HCT116 (cell line): ENCODE measurements at regions not wholly inside any gene's neighbourhood (a gene's known extent, or its start where the extent isn't known, plus 50 kb on each side); places are given as distances from the start of the nearest gene placed in this dataset.

Source experiments
- ATAC-seq: fragments of 200-7000 bp; cut with Tn5 transposase; 2 replicates; pipeline ENCODE4 v1.9.1; 2020; ENCODE audit warnings: mild to moderate bottlenecking, moderate library complexity
- BruUV-seq: library from RNA; stranded (reverse); fragments of 400-500 nt; replicated peaks from 2 replicates; lab custom pipeline; 2021; lab: Mats Ljungman, UMichigan
- CTCF ChIA-PET: fragments of 300-600 bp; sonication (Branson Sonifier 250); formaldehyde crosslinking; loops from one replicate; lab custom pipeline; 2021; ENCODE audit warnings: antibody characterized with exemption; lab: Charles Lee
- POLR2A ChIA-PET: fragments of 300-600, 350-600 bp; sonication (Branson Sonifier 250); formaldehyde crosslinking; loops from one replicate; lab custom pipeline; 2021; ENCODE audit warnings: antibody characterized with exemption; lab: Charles Lee
- RAD21 ChIA-PET, 2 experiments: fragments of 300-600 bp; sonication (Branson Sonifier 250); formaldehyde crosslinking; loops; one replicate each; lab custom pipeline; 2023; ENCODE audit warnings: low total read pairs in 2 of 2; ENCODE audit not compliant: uncharacterized antibody in 2 of 2, unreplicated experiment in 2 of 2, low non-redundant PET in 1 of 2; lab: Charles Lee
- DNase-seq: peaks from one replicate; pipeline ENCODE4 v3.0.0-alpha.2; 2010; ENCODE audit warnings: low read depth, low spot score
- H2AFZ ChIP-seq: fragments of 200-600 bp; shearing (Covaris generic), sonication (generic); 2 replicates; pipeline ENCODE4 v1.6.1; 2017; ENCODE audit warnings: low read depth, mixed run types, mixed read lengths, antibody characterized with exemption, low read length; ENCODE audit not compliant: poor library complexity, severe bottlenecking
- H3K27ac ChIP-seq: 2 replicates; pipeline ENCODE4 v1.5.1; 2012; ENCODE audit warnings: low read depth, low read length
- H3K27me3 ChIP-seq: fragments of 200-600 bp; sonication (generic); 2 replicates; pipeline ENCODE4 v1.6.1; 2016; ENCODE audit warnings: mixed run types, low read length, mixed read lengths; ENCODE audit not compliant: insufficient read depth
- H3K36me3 ChIP-seq, 2 experiments: fragments of 200-500 bp in 1 of 2; fragments of 200-600 bp in 1 of 2; sonication (Bioruptor generic) in 1 of 2; sonication (generic) in 1 of 2; 2 replicates each; pipeline versions ENCODE4 v1.5.1 to v1.6.1; 2014 to 2016; ENCODE audit warnings: low read length in 2 of 2, inconsistent platforms in 1 of 2, mixed read lengths in 1 of 2, mixed run types in 1 of 2; ENCODE audit not compliant: insufficient read depth in 2 of 2, control insufficient read depth in 1 of 2
- H3K4me1 ChIP-seq, 2 experiments: fragments of 200-600 bp in 1 of 2; sonication (generic) in 1 of 2; 2 replicates each; pipeline versions ENCODE4 v1.5.1 to v1.6.1; 2012 to 2017; ENCODE audit warnings: low read length in 2 of 2, inconsistent platforms in 1 of 2, mild to moderate bottlenecking in 1 of 2, mixed read lengths in 1 of 2, mixed run types in 1 of 2, moderate library complexity in 1 of 2; ENCODE audit not compliant: insufficient read depth in 2 of 2, control insufficient read depth in 1 of 2
- H3K4me2 ChIP-seq: fragments of 200-600 bp; sonication (generic); 2 replicates; pipeline ENCODE4 v1.6.1; 2017; ENCODE audit warnings: mixed run types, low read length, mixed read lengths
- H3K4me3 ChIP-seq, 2 experiments: fragments of 200-600 bp in 1 of 2; sonication (generic) in 1 of 2; replicated peaks in 1 of 2; 2 replicates each; pipeline ENCODE4 v1.5.1; 2011 to 2016; ENCODE audit warnings: low read length in 2 of 2, control low read depth in 1 of 2, low read depth in 1 of 2, mild to moderate bottlenecking in 1 of 2, mixed read lengths in 1 of 2, mixed run types in 1 of 2
- H3K79me2 ChIP-seq: fragments of 200-600 bp; sonication (generic); 2 replicates; pipeline ENCODE4 v1.6.1; 2017; ENCODE audit warnings: mild to moderate bottlenecking, mixed run types, low read length, moderate library complexity, mixed read lengths; ENCODE audit not compliant: insufficient read depth
- H3K9ac ChIP-seq: fragments of 200-600 bp; sonication (generic); 2 replicates; pipeline ENCODE4 v1.6.1; 2016; ENCODE audit warnings: low read length, mixed read lengths
- H3K9me2 ChIP-seq: fragments of 200-600 bp; sonication (generic), shearing (Covaris generic); 2 replicates; pipeline ENCODE4 v1.6.1; 2017; ENCODE audit warnings: mixed run types, mild to moderate bottlenecking, moderate library complexity; ENCODE audit not compliant: insufficient read depth
- H3K9me3 ChIP-seq, 2 experiments: fragments of 200-500 bp in 1 of 2; fragments of 200-600 bp in 1 of 2; sonication (Bioruptor generic) in 1 of 2; sonication (generic) in 1 of 2; 2 replicates each; pipeline ENCODE4 v1.6.1; 2014 to 2017; ENCODE audit warnings: low read length in 2 of 2, mixed read lengths in 2 of 2, inconsistent platforms in 1 of 2, low read depth in 1 of 2, mild to moderate bottlenecking in 1 of 2, mixed run types in 1 of 2, moderate library complexity in 1 of 2; ENCODE audit not compliant: control insufficient read depth in 1 of 2, insufficient read depth in 1 of 2
- H4K20me1 ChIP-seq: fragments of 200-600 bp; sonication (generic), shearing (Covaris generic); 2 replicates; pipeline ENCODE4 v1.6.1; 2017; ENCODE audit warnings: mixed run types, mild to moderate bottlenecking, moderate library complexity; ENCODE audit not compliant: insufficient read depth
- CBX3 ChIP-seq: IDR thresholded peaks from 2 replicates; pipeline ENCODE4 v1.6.1; 2012; ENCODE audit warnings: low read depth
- EGR1 ChIP-seq: IDR thresholded peaks from 2 replicates; pipeline ENCODE4 v1.6.1; 2012; ENCODE audit warnings: low read depth
- ELF1 ChIP-seq: IDR thresholded peaks from 2 replicates; pipeline ENCODE4 v1.6.1; 2012; ENCODE audit warnings: low read depth, borderline replicate concordance
- EZH2 ChIP-seq: fragments of 200-600 bp; sonication (generic); IDR thresholded peaks from 2 replicates; pipeline ENCODE4 v1.6.1; 2017; ENCODE audit warnings: antibody characterized with exemption, mixed run types
- FOSL1 ChIP-seq: IDR thresholded peaks from 2 replicates; pipeline ENCODE4 v1.6.1; 2012; ENCODE audit warnings: low read depth
- MAX ChIP-seq: IDR thresholded peaks from 2 replicates; pipeline ENCODE4 v1.6.1; 2012
- POLR2A ChIP-seq: IDR thresholded peaks from 2 replicates; pipeline ENCODE4 v1.7.0; 2011; ENCODE audit warnings: borderline replicate concordance; ENCODE audit not compliant: insufficient read depth, insufficient read length; ENCODE audit errors: extremely low read depth
- RAD21 ChIP-seq: IDR thresholded peaks from 2 replicates; pipeline ENCODE4 v1.6.1; 2012; ENCODE audit warnings: low read depth, mild to moderate bottlenecking
- SIN3A ChIP-seq: IDR thresholded peaks from 2 replicates; pipeline ENCODE4 v1.6.1; 2012; ENCODE audit warnings: low read depth
- SP1 ChIP-seq: IDR thresholded peaks from 2 replicates; pipeline ENCODE4 v1.6.1; 2012; ENCODE audit warnings: low read depth
- YY1 ChIP-seq: IDR thresholded peaks from 2 replicates; pipeline ENCODE4 v1.6.1; 2011; ENCODE audit warnings: low read length, low read depth, moderate library complexity, mild to moderate bottlenecking; ENCODE audit not compliant: insufficient replicate concordance; ENCODE audit errors: extremely low read depth
- ZBTB33 ChIP-seq: IDR thresholded peaks from 2 replicates; pipeline ENCODE4 v1.6.1; 2011; ENCODE audit warnings: mild to moderate bottlenecking, low read length, moderate library complexity; ENCODE audit not compliant: insufficient replicate concordance; ENCODE audit errors: extremely low read depth
- ZFX ChIP-seq: fragments of 450-650 bp; IDR thresholded peaks from 2 replicates; pipeline ENCODE4 v1.6.1; 2017
- intact Hi-C: fragments of 100-400 bp; cut with micrococcal nuclease; formaldehyde crosslinking; loops from 2 replicates; pipeline ENCODE4 v1.10.0; 2022
- TF ChIP-seq, protein P1 (sequence below), 3 experiments: fragments of 200-600 bp in 1 of 3; sonication (generic) in 1 of 3; IDR thresholded peaks in 2 of 3; conservative IDR thresholded peaks in 1 of 3; 2 replicates each; pipeline ENCODE4 v1.5.1; 2012 to 2017; ENCODE audit warnings: low read depth in 2 of 3, low read length in 2 of 3, antibody characterized with exemption in 1 of 3, borderline replicate concordance in 1 of 3, control low read depth in 1 of 3, mild to moderate bottlenecking in 1 of 3, mixed read lengths in 1 of 3, mixed run types in 1 of 3, moderate library complexity in 1 of 3; ENCODE audit not compliant: insufficient read depth in 1 of 3

DNA sequence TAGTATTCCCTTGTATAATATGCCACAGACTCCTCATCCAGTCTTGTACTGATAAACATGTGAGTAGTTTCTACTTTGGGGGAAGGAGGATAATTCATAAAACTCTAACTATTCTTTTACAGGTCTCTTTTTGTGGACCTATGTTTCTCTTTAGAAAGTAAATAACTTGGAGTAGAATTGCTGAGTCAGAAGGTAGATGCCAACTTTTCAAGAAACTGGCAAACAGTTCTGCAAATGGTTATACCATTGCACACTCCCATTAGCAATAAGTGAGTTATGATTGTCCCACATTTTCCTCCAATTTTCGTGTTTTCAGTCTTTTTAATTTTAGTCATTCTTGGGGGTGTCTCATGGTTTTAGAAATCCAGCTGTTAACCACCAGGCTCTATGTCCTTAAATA is 477.2 kb upstream of the LRRTM4 start (continued):
- no peak for TF ChIP-seq ZBTB33

DNA sequence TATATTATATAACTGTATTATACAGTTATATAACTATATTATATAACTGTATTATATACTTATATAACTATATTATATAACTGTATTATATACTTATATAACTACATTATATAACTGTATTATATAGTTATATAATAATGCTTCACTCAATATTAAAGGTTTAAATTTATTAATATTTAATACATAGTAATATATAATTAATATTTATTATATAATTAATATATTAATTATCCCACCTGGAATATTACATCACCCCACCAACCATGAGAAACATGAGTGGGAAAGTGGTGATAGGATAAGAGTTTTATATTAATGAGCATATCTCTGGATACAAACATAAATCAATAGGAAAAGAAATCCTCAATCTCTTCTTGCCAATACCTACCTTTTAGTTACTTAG is 487.1 kb upstream of the LRRTM4 start:
- H3K4me3 ChIP-seq, result no peak overlapping the region
- CTCF ChIA-PET, result no interaction called here
- DNase-seq, result no peak
- POLR2A ChIA-PET, result no interaction called here
- H3K4me2 ChIP-seq, result no peak overlapping the region
- H3K27me3 ChIP-seq, result no peaks in the 10 kb centered on the region
- no peak overlapping the region for H2AFZ ChIP-seq
- TF ChIP-seq YY1, result no peak
- no peak for TF ChIP-seq ELF1
- TF ChIP-seq EZH2, result no peak
- TF ChIP-seq, protein P1, sequence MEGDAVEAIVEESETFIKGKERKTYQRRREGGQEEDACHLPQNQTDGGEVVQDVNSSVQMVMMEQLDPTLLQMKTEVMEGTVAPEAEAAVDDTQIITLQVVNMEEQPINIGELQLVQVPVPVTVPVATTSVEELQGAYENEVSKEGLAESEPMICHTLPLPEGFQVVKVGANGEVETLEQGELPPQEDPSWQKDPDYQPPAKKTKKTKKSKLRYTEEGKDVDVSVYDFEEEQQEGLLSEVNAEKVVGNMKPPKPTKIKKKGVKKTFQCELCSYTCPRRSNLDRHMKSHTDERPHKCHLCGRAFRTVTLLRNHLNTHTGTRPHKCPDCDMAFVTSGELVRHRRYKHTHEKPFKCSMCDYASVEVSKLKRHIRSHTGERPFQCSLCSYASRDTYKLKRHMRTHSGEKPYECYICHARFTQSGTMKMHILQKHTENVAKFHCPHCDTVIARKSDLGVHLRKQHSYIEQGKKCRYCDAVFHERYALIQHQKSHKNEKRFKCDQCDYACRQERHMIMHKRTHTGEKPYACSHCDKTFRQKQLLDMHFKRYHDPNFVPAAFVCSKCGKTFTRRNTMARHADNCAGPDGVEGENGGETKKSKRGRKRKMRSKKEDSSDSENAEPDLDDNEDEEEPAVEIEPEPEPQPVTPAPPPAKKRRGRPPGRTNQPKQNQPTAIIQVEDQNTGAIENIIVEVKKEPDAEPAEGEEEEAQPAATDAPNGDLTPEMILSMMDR (IDR thresholded peaks at IDR 0.05 in 2 of 3, conservative IDR thresholded peaks at IDR 0.05 in 1 of 3; ENCODE audit: borderline replicate concordance in 1 of 3, insufficient read depth in 1 of 3, low read depth in 2 of 3, low read length in 2 of 3), result no peak
- no peak for TF ChIP-seq MAX
- no peak for TF ChIP-seq EGR1
- no peak for TF ChIP-seq RAD21
- no peak for TF ChIP-seq SIN3A
- TF ChIP-seq ZFX, result no peak
- no peak for TF ChIP-seq CBX3
- TF ChIP-seq FOSL1, result no peak
- TF ChIP-seq SP1, result no peak
- TF ChIP-seq POLR2A, result no peak
- TF ChIP-seq, all 23 proteins: peak for 0
- Histone ChIP-seq H3K79me2 (no peaks in the 10 kb centered on the region), H3K27ac (no peak overlapping the region), H3K9ac (no peak overlapping the region), H3K4me1 (no peaks in the 10 kb centered on the region), H3K9me2 (no peaks in the 10 kb centered on the region), H4K20me1 (no peaks in the 10 kb centered on the region; the same call in 1 of the 2 replicates), H3K36me3 (no peaks in the 10 kb centered on the region; a peak in 1 of 4 replicates), H3K9me3 (peaks cover 4 to 31% of the 10 kb centered on the region in 2 experiments; a peak in 2 of 4 replicates)
- RAD21 ChIA-PET, result no interaction called here
- BruUV-seq, result no TSS peak
- no peak for ATAC-seq
- intact Hi-C loops, result no loop called here
